GM06990 (cell line): ENCODE measurements at regions not wholly inside any gene's neighbourhood (a gene's known extent, or its start where the extent isn't known, plus 50 kb on each side); places are given as distances from the start of the nearest gene placed in this dataset.
"Not testable (repeated sequence)": the region's sequence is repeated elsewhere in the genome, so short reads cannot be mapped to it uniquely, and the experiment has no call there.

ENCODE experiments used
- DNase-seq: peaks from one replicate; pipeline ENCODE4 v3.0.0-alpha.2; 2011; ENCODE audit not compliant: insufficient read length; ENCODE audit errors: extremely low read depth
- H3K27me3 ChIP-seq: replicated peaks from 2 replicates; pipeline ENCODE4 v1.6.0; 2011; ENCODE audit warnings: low read length; ENCODE audit not compliant: control insufficient read depth, insufficient read depth
- H3K36me3 ChIP-seq: 2 replicates; pipeline ENCODE4 v1.5.1; 2011; ENCODE audit warnings: low read length; ENCODE audit not compliant: control insufficient read depth, insufficient read depth
- H3K4me3 ChIP-seq: replicated peaks from 2 replicates; pipeline ENCODE4 v1.5.1; 2011; ENCODE audit warnings: low read depth, mild to moderate bottlenecking, control low read depth, low read length
- CTCF ChIP-seq: IDR thresholded peaks from 2 replicates; pipeline ENCODE4 v1.5.1; 2011; ENCODE audit warnings: low read length, control low read depth, mild to moderate bottlenecking, inconsistent platforms; ENCODE audit not compliant: insufficient read depth, poor library complexity, severe bottlenecking

DNA sequence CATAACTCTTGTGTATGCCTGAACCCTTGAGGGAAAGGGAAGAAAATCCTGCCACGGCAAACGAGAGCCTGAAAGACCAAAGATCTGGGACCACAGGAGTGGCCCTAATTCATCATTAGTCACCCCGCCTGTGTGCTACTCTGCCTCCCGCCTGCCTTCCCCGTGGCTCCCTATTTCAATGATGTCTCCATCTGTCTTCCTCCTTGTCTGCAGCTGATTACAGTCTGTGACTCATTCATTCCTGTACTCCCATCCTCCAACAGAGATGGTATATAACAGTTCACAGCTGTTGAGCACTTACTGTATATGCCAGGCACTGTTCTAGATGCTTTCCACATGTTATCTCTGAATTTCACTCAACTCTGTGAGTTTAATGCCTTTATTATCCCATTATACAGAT, 96.6 kb downstream of the SEC16B start:
- no peak for TF ChIP-seq CTCF
- H3K27me3 ChIP-seq, result no peaks in the 10 kb centered on the region
- no peak for DNase-seq
- H3K36me3 ChIP-seq, result no peaks in the 10 kb centered on the region
- no peak overlapping the region for H3K4me3 ChIP-seq

- H3K4me3 ChIP-seq, result no peak overlapping the region
- no peaks in the 10 kb centered on the region for H3K27me3 ChIP-seq
- no peaks in the 10 kb centered on the region for H3K36me3 ChIP-seq
- no peak for DNase-seq
- TF ChIP-seq CTCF, result no peak
These were observed 97.5 kb downstream of the SEC16B start for GRCh38 chr1:177872308-177872900.

- no peaks in the 10 kb centered on the region for H3K27me3 ChIP-seq
- H3K4me3 ChIP-seq, result no peak overlapping the region
- no peaks in the 10 kb centered on the region for H3K36me3 ChIP-seq
- no peak for DNase-seq
- TF ChIP-seq CTCF, result no peak
These were observed 98.1 kb downstream of the SEC16B start for GRCh38 chr1:177871613-177872307.

- TF ChIP-seq CTCF, result no peak
- DNase-seq, result no peak
- Histone ChIP-seq H3K4me3 (no peak overlapping the region), H3K36me3 (no peaks in the 10 kb centered on the region), H3K27me3 (no peaks in the 10 kb centered on the region)
These were observed 100.3 kb downstream of the SEC16B start for GRCh38 chr1:177869586-177869985.

GRCh38 chr1:177869011-177869410, 100.8 kb downstream of the SEC16B start:
- not testable (repeated sequence) for DNase-seq, H3K4me3 ChIP-seq, H3K36me3 ChIP-seq, H3K27me3 ChIP-seq

GRCh38 chr1:177865807-177866206, 104.1 kb downstream of the SEC16B start:
- H3K27me3 ChIP-seq, result no peaks in the 10 kb centered on the region
- no peaks in the 10 kb centered on the region for H3K36me3 ChIP-seq
- DNase-seq, result no peak
- H3K4me3 ChIP-seq, result no peak overlapping the region
- no peak for TF ChIP-seq CTCF
